Esophagus (tissue), 2 donors: ENCODE measurements at regions not wholly inside any gene's neighbourhood (a gene's known extent, or its start where the extent isn't known, plus 50 kb on each side); places are given as distances from the start of the nearest gene placed in this dataset.

Source experiments
- H3K27ac ChIP-seq, 2 donors: one replicate each; pipeline ENCODE4 v1.5.1; 2013; ENCODE audit warnings: low read depth in 2 of 2, mild to moderate bottlenecking in 2 of 2, inconsistent platforms in 1 of 2, low read length in 1 of 2, moderate library complexity in 1 of 2
- H3K27me3 ChIP-seq, 2 donors: one replicate each; pipeline ENCODE4 v1.6.1; 2013; ENCODE audit warnings: low read length in 2 of 2, control low read depth in 1 of 2, mild to moderate bottlenecking in 1 of 2; ENCODE audit not compliant: insufficient read depth in 2 of 2, control insufficient read depth in 1 of 2
- H3K36me3 ChIP-seq, 2 donors: one replicate each; pipeline ENCODE4 v1.6.1; 2013; ENCODE audit warnings: low read length in 1 of 2; ENCODE audit not compliant: control insufficient read depth in 2 of 2, insufficient read depth in 2 of 2
- H3K4me1 ChIP-seq, 2 donors: one replicate each; pipeline ENCODE4 v1.6.1; 2013; ENCODE audit warnings: low read length in 1 of 2; ENCODE audit not compliant: control insufficient read depth in 2 of 2, insufficient read depth in 2 of 2
- H3K4me3 ChIP-seq, 2 donors: one replicate each; pipeline ENCODE4 v1.5.1; 2013; ENCODE audit warnings: low read length in 2 of 2, mild to moderate bottlenecking in 2 of 2, low read depth in 1 of 2, moderate library complexity in 1 of 2
- H3K9me3 ChIP-seq, 2 donors: one replicate each; pipeline ENCODE4 v1.6.1; 2013; ENCODE audit warnings: mild to moderate bottlenecking in 2 of 2, low read depth in 1 of 2, low read length in 1 of 2, moderate library complexity in 1 of 2; ENCODE audit not compliant: control insufficient read depth in 2 of 2, insufficient read depth in 1 of 2
- WGBS, 2 donors: extraction: QIAGEN DNeasy Blood & Tissue Kit; methylation state at CpG; one replicate each; pipeline ENCODE4 v1.1.7; 2013; 5-methylcytosine and 5-hydroxymethylcytosine counted together
- donor health status: healthy with polysubstance abuse.
- donor health status: Bipolar disorder and iron deficiency.

- 52 to 55% methylated on average over 2 of the region's 2 CpGs for WGBS, 2 donors
- Histone ChIP-seq H3K36me3 (no peaks in the 10 kb centered on the region), H3K27me3 (no peaks in the 10 kb centered on the region), H3K9me3 (no peaks in the 10 kb centered on the region), H3K27ac (no peak overlapping the region), H3K4me1 (no peaks in the 10 kb centered on the region), H3K4me3 (no peak overlapping the region)
Observed at GRCh38 chr2:151159109-151159662, 102.5 kb downstream of the RBM43 start.

- H3K27me3 ChIP-seq = no peaks in the 10 kb centered on the region
- H3K36me3 ChIP-seq = no peaks in the 10 kb centered on the region
- no peaks in the 10 kb centered on the region for H3K9me3 ChIP-seq
- H3K4me1 ChIP-seq = no peaks in the 10 kb centered on the region
- 74 to 76% methylated on average over 5 of the region's 5 CpGs for WGBS, 2 donors
- no peak overlapping the region for H3K27ac ChIP-seq
- H3K4me3 ChIP-seq = no peak overlapping the region
Observed at GRCh38 chr2:151157000-151157735, 104.5 kb downstream of the RBM43 start.

GRCh38 chr2:151156431-151156830, 105.2 kb downstream of the RBM43 start:
- Histone ChIP-seq H3K36me3 (no peaks in the 10 kb centered on the region), H3K27ac (no peak overlapping the region), H3K4me1 (no peaks in the 10 kb centered on the region), H3K9me3 (no peaks in the 10 kb centered on the region), H3K27me3 (no peaks in the 10 kb centered on the region), H3K4me3 (no peak overlapping the region)
- WGBS, 2 donors = 88% methylated on average over 2 of the region's 2 CpGs

GRCh38 chr2:151153601-151154000, 108.1 kb downstream of the RBM43 start:
- Histone ChIP-seq H3K36me3 (no peaks in the 10 kb centered on the region), H3K4me3 (no peak overlapping the region), H3K27ac (no peak overlapping the region), H3K27me3 (no peaks in the 10 kb centered on the region), H3K9me3 (no peaks in the 10 kb centered on the region), H3K4me1 (no peaks in the 10 kb centered on the region)

GRCh38 chr2:151150331-151151320, 111.0 kb downstream of the RBM43 start:
- 38 to 39% methylated on average over 3 of the region's 3 CpGs for WGBS, 2 donors
- H3K4me3 ChIP-seq = no peak overlapping the region
- no peaks in the 10 kb centered on the region for H3K4me1 ChIP-seq
- H3K9me3 ChIP-seq = no peaks in the 10 kb centered on the region
- no peaks in the 10 kb centered on the region for H3K27me3 ChIP-seq
- no peak overlapping the region for H3K27ac ChIP-seq
- H3K36me3 ChIP-seq = no peaks in the 10 kb centered on the region

GRCh38 chr2:151138507-151138906, 123.2 kb downstream of the RBM43 start:
- H3K27me3 ChIP-seq = no peaks in the 10 kb centered on the region
- H3K36me3 ChIP-seq = no peaks in the 10 kb centered on the region
- no peak overlapping the region for H3K27ac ChIP-seq
- no peaks in the 10 kb centered on the region for H3K4me1 ChIP-seq
- no peaks in the 10 kb centered on the region for H3K9me3 ChIP-seq
- no peak overlapping the region for H3K4me3 ChIP-seq
- 70 to 71% methylated on average over 2 of the region's 2 CpGs for WGBS, 2 donors

GRCh38 chr2:151137526-151137925, 124.1 kb downstream of the RBM43 start:
- Histone ChIP-seq H3K36me3 (no peaks in the 10 kb centered on the region), H3K27ac (no peak overlapping the region), H3K9me3 (no peaks in the 10 kb centered on the region), H3K4me3 (no peak overlapping the region), H3K4me1 (no peaks in the 10 kb centered on the region), H3K27me3 (no peaks in the 10 kb centered on the region)
- 60 to 77% methylated on average over 5 of the region's 5 CpGs for WGBS, 2 donors

- peaks cover 0 to 5% of the 10 kb centered on the region in 2 donors for H3K9me3 ChIP-seq
- 82 to 93% methylated on average over 2 of the region's 2 CpGs for WGBS, 2 donors
- H3K4me1 ChIP-seq = no peaks in the 10 kb centered on the region
- H3K4me3 ChIP-seq = no peak overlapping the region
- no peak overlapping the region for H3K27ac ChIP-seq
- no peaks in the 10 kb centered on the region for H3K36me3 ChIP-seq
- no peaks in the 10 kb centered on the region for H3K27me3 ChIP-seq
Observed at GRCh38 chr2:151120011-151120410, 141.7 kb downstream of the RBM43 start.

- Histone ChIP-seq H3K9me3 (peaks cover 0 to 5% of the 10 kb centered on the region in 2 donors), H3K27me3 (no peaks in the 10 kb centered on the region), H3K4me1 (no peaks in the 10 kb centered on the region)
Observed at GRCh38 chr2:151119374-151119773, 142.3 kb downstream of the RBM43 start.

More at GRCh38 chr2:151119374-151119773, 142.3 kb downstream of the RBM43 start:
- Histone ChIP-seq H3K4me3 (no peak overlapping the region), H3K27ac (no peak overlapping the region), H3K36me3 (no peaks in the 10 kb centered on the region)
